ENCODE measurements at regions not wholly inside any gene's neighbourhood (a gene's known extent, or its start where the extent isn't known, plus 50 kb on each side); places are given as distances from the start of the nearest gene placed in this dataset.

- TF ChIP-seq EGR1 (IDR thresholded peaks at IDR 0.05; ENCODE audit: borderline replicate concordance in 1 of 2, low read depth in 2 of 2, low read length in 2 of 2) (no peak), KLF5 (IDR thresholded peaks at IDR 0.05; ENCODE audit: partially characterized antibody) (no peak)
These were observed 153.8 kb downstream of the DEPDC1B start (continued) for GRCh38 chr5:60546207-60546606.

DNA sequence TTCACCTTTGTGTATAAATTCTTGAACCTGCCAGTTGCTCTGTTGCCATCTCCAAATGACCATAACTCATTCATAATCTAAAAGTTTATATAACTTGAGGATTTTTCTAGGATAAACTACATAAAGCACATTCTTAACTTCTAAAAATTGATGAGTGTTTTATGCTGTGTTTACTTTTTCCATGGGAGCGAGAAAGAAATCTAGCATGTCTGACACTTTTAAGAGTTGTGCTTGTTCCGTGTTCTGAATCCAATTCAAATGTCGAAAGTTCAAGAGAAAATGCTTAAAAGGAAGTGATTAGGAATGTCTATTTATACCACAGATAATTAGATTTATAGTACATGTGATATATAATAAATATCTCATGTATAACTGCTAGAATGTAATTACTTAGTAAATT lies 154.4 kb downstream of the DEPDC1B start:
- 95% methylated on average over 3 of the region's 3 CpGs for WGBS (ENCODE audit: insufficient coverage, insufficient replicate concordance, low lambda C conversion rate, missing lambda C conversion rate)
- H3K4me3 ChIP-seq = no peak overlapping the region
- H3K4me1 ChIP-seq (ENCODE audit: control insufficient read depth, insufficient read depth, low read length) = peaks cover 16% of the 10 kb centered on the region
- ChIA-PET POLR2A (no interaction called here), SMC1A (ENCODE audit: uncharacterized antibody, unreplicated experiment) (interaction anchor here (0.6 kb wide), 1 partner anchor 19 kb away, joined by 3 read pairs; no protein-coding TSS in a partner anchor), CTCF (no interaction called here), RAD21 (ENCODE audit: unreplicated experiment) (no interaction called here)
- no peak overlapping the region for H3K27ac ChIP-seq (ENCODE audit: control insufficient read depth, insufficient read depth)
- no peaks in the 10 kb centered on the region for H3K27me3 ChIP-seq (replicated peaks in 1 of 2; ENCODE audit: control insufficient read depth in 2 of 2, insufficient read depth in 2 of 2, low read length in 1 of 2)
- BruUV-seq (replicated peaks) = no TSS peak
- H3K79me2 ChIP-seq (ENCODE audit: control insufficient read depth, insufficient read depth, low read length) = no peaks in the 10 kb centered on the region
- DNase-seq (ENCODE audit: low read depth, low spot score) (no peak), FAIRE-seq (no peak), ATAC-seq (no peak)
- intact Hi-C loops (cut with micrococcal nuclease; ENCODE audit: unreplicated experiment) = no loop called here
- H3K4me2 ChIP-seq (ENCODE audit: control insufficient read depth, insufficient read depth) = no peak overlapping the region
- H3K9me3 ChIP-seq (replicated peaks; ENCODE audit: control insufficient read depth, insufficient read depth, low read length) = no peaks in the 10 kb centered on the region; the same call in 1 of the 3 replicates
- no peak overlapping the region for H3K9ac ChIP-seq (ENCODE audit: control insufficient read depth, insufficient read depth, low read length)
- H3K36me3 ChIP-seq (ENCODE audit: control insufficient read depth in 2 of 2, insufficient read depth in 2 of 2, low read length in 1 of 2) = no peaks in the 10 kb centered on the region
- in situ Hi-C loops (cut with MboI) = no loop called here
- no peaks in the 10 kb centered on the region for H4K20me1 ChIP-seq (ENCODE audit: control insufficient read depth, insufficient read depth)
- no peak overlapping the region for H2AFZ ChIP-seq (ENCODE audit: control insufficient read depth, low read depth, low read length)
- TF ChIP-seq RELA (IDR thresholded peaks at IDR 0.05; ENCODE audit: borderline replicate concordance, partially characterized antibody) = no peak
- no peak for TF ChIP-seq CBFB (IDR thresholded peaks at IDR 0.05; ENCODE audit: low read depth)
- TF ChIP-seq NFYB (IDR thresholded peaks at IDR 0.05; ENCODE audit: insufficient read depth, low read depth, low read length) = no peak
- TF ChIP-seq ASH2L (IDR thresholded peaks at IDR 0.05; ENCODE audit: borderline replicate concordance, low read depth) = no peak
- TF ChIP-seq SIN3A (IDR thresholded peaks at IDR 0.05; ENCODE audit: low read depth, low read length) = no peak
- no peak for TF ChIP-seq CHD1 (IDR thresholded peaks at IDR 0.05; ENCODE audit: low read depth, low read length)
- TF ChIP-seq, protein P1, sequence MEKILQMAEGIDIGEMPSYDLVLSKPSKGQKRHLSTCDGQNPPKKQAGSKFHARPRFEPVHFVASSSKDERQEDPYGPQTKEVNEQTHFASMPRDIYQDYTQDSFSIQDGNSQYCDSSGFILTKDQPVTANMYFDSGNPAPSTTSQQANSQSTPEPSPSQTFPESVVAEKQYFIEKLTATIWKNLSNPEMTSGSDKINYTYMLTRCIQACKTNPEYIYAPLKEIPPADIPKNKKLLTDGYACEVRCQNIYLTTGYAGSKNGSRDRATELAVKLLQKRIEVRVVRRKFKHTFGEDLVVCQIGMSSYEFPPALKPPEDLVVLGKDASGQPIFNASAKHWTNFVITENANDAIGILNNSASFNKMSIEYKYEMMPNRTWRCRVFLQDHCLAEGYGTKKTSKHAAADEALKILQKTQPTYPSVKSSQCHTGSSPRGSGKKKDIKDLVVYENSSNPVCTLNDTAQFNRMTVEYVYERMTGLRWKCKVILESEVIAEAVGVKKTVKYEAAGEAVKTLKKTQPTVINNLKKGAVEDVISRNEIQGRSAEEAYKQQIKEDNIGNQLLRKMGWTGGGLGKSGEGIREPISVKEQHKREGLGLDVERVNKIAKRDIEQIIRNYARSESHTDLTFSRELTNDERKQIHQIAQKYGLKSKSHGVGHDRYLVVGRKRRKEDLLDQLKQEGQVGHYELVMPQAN (conservative IDR thresholded peaks at IDR 0.05) = no peak
- TF ChIP-seq TCF12 (IDR thresholded peaks at IDR 0.05; ENCODE audit: low read depth, low read length) = no peak
- no peak for TF ChIP-seq TBL1XR1 (IDR thresholded peaks at IDR 0.05; ENCODE audit: low read depth, low read length)
- no peak for TF ChIP-seq DPF2 (IDR thresholded peaks at IDR 0.05)
- TF ChIP-seq ZNF274 (IDR thresholded peaks at IDR 0.05; ENCODE audit: insufficient read depth, insufficient read length) = no peak
- no peak for TF ChIP-seq MYB (IDR thresholded peaks at IDR 0.05; ENCODE audit: borderline replicate concordance, low read depth, low read length)
- no peak for TF ChIP-seq RFX5 (IDR thresholded peaks at IDR 0.05; ENCODE audit: low read depth, low read length)
- TF ChIP-seq, protein P2, sequence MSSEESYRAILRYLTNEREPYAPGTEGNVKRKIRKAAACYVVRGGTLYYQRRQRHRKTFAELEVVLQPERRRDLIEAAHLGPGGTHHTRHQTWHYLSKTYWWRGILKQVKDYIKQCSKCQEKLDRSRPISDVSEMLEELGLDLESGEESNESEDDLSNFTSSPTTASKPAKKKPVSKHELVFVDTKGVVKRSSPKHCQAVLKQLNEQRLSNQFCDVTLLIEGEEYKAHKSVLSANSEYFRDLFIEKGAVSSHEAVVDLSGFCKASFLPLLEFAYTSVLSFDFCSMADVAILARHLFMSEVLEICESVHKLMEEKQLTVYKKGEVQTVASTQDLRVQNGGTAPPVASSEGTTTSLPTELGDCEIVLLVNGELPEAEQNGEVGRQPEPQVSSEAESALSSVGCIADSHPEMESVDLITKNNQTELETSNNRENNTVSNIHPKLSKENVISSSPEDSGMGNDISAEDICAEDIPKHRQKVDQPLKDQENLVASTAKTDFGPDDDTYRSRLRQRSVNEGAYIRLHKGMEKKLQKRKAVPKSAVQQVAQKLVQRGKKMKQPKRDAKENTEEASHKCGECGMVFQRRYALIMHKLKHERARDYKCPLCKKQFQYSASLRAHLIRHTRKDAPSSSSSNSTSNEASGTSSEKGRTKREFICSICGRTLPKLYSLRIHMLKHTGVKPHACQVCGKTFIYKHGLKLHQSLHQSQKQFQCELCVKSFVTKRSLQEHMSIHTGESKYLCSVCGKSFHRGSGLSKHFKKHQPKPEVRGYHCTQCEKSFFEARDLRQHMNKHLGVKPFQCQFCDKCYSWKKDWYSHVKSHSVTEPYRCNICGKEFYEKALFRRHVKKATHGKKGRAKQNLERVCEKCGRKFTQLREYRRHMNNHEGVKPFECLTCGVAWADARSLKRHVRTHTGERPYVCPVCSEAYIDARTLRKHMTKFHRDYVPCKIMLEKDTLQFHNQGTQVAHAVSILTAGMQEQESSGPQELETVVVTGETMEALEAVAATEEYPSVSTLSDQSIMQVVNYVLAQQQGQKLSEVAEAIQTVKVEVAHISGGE (CRISPR knock-in tag; IDR thresholded peaks at IDR 0.05) = no peak
- TF ChIP-seq, protein P3, sequence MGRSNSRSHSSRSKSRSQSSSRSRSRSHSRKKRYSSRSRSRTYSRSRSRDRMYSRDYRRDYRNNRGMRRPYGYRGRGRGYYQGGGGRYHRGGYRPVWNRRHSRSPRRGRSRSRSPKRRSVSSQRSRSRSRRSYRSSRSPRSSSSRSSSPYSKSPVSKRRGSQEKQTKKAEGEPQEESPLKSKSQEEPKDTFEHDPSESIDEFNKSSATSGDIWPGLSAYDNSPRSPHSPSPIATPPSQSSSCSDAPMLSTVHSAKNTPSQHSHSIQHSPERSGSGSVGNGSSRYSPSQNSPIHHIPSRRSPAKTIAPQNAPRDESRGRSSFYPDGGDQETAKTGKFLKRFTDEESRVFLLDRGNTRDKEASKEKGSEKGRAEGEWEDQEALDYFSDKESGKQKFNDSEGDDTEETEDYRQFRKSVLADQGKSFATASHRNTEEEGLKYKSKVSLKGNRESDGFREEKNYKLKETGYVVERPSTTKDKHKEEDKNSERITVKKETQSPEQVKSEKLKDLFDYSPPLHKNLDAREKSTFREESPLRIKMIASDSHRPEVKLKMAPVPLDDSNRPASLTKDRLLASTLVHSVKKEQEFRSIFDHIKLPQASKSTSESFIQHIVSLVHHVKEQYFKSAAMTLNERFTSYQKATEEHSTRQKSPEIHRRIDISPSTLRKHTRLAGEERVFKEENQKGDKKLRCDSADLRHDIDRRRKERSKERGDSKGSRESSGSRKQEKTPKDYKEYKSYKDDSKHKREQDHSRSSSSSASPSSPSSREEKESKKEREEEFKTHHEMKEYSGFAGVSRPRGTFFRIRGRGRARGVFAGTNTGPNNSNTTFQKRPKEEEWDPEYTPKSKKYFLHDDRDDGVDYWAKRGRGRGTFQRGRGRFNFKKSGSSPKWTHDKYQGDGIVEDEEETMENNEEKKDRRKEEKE (IDR thresholded peaks at IDR 0.05) = no peak
